NOMO-1 treated with dmso at 0.1 percent for 144 hours (cell line): ENCODE measurements at regions not wholly inside any gene's neighbourhood (a gene's known extent, or its start where the extent isn't known, plus 50 kb on each side); places are given as distances from the start of the nearest gene placed in this dataset.
"Not testable (repeated sequence)": the region's sequence is repeated elsewhere in the genome, so short reads cannot be mapped to it uniquely, and the experiment has no call there.

Experiments used
- DNase-seq: peaks from one replicate; lab custom pipeline; 2025; ENCODE audit not compliant: unreplicated experiment; lab: John Stamatoyannopoulos, UW

- no peak for DNase-seq
Observed at GRCh38 chr16:58948244-58948643, 214.1 kb upstream of the GOT2 start.

- DNase-seq, result no peak
Observed at GRCh38 chr16:58940609-58941008, 206.5 kb upstream of the GOT2 start.

- no peak for DNase-seq
Observed at GRCh38 chr16:58938811-58939210, 204.7 kb upstream of the GOT2 start.

GRCh38 chr16:58937661-58938060, 203.5 kb upstream of the GOT2 start:
- DNase-seq, result no peak

- no peak for DNase-seq
Observed at GRCh38 chr16:58933186-58933585, 199.1 kb upstream of the GOT2 start.

GRCh38 chr16:58931436-58931835, 197.3 kb upstream of the GOT2 start:
- DNase-seq, result no peak

- DNase-seq, result no peak
Observed at GRCh38 chr16:58923094-58923493, 189.0 kb upstream of the GOT2 start.

- DNase-seq, result no peak
Observed at GRCh38 chr16:58913456-58913855, 179.3 kb upstream of the GOT2 start.

- no peak for DNase-seq
Observed at GRCh38 chr16:58912571-58912970, 178.5 kb upstream of the GOT2 start.

GRCh38 chr16:58906981-58907715, 173.0 kb upstream of the GOT2 start:
- no peak for DNase-seq

- no peak for DNase-seq
Observed at GRCh38 chr16:58904291-58904690, 170.2 kb upstream of the GOT2 start.

GRCh38 chr16:58889516-58889915, 155.4 kb upstream of the GOT2 start:
- DNase-seq, result no peak

GRCh38 chr16:58885528-58886170, 151.5 kb upstream of the GOT2 start:
- DNase-seq, result no peak

GRCh38 chr16:58884141-58884540, 150.0 kb upstream of the GOT2 start:
- DNase-seq, result no peak

- DNase-seq, result no peak
Observed at GRCh38 chr16:58883131-58883530, 149.0 kb upstream of the GOT2 start.

- peak; percentile 89 for DNase-seq
Observed at GRCh38 chr16:58882292-58882691, 148.2 kb upstream of the GOT2 start.

- DNase-seq, result not testable (repeated sequence)
Observed at GRCh38 chr16:58878641-58879040, 144.5 kb upstream of the GOT2 start.

- DNase-seq, result no peak
Observed at GRCh38 chr16:58866935-58867334, 132.8 kb upstream of the GOT2 start.

- no peak for DNase-seq
Observed at GRCh38 chr16:58863761-58864160, 129.6 kb upstream of the GOT2 start.

- DNase-seq, result no peak
Observed at GRCh38 chr16:58863042-58863441, 128.9 kb upstream of the GOT2 start.

- no peak for DNase-seq
Observed at GRCh38 chr16:58862334-58863021, 128.4 kb upstream of the GOT2 start.
